OCI-LY7 (cell line): ENCODE measurements at regions not wholly inside any gene's neighbourhood (a gene's known extent, or its start where the extent isn't known, plus 50 kb on each side); places are given as distances from the start of the nearest gene placed in this dataset.

Experiments
- BruUV-seq: library from RNA; stranded (reverse); fragments of 400-500 nt; replicated peaks from 2 replicates; lab custom pipeline; 2021; lab: Mats Ljungman, UMichigan
- CTCF ChIA-PET: fragments of 300-600 bp; sonication (Branson Sonifier 250); formaldehyde crosslinking; loops from one replicate; lab custom pipeline; 2022; ENCODE audit warnings: antibody characterized with exemption; ENCODE audit not compliant: unreplicated experiment; lab: Charles Lee
- POLR2A ChIA-PET: fragments of 300-600 bp; sonication (Branson Sonifier 250); formaldehyde crosslinking; loops from one replicate; lab custom pipeline; 2022; ENCODE audit warnings: antibody characterized with exemption; lab: Charles Lee
- DNase-seq: peaks from one replicate; pipeline ENCODE4 v3.0.0-alpha.2; 2015; ENCODE audit warnings: low spot score
- H2AFZ ChIP-seq: fragments of 200-600 bp; sonication (generic), shearing (Covaris generic); 2 replicates; pipeline ENCODE4 v1.6.1; 2014; ENCODE audit warnings: mild to moderate bottlenecking, antibody characterized with exemption, low read length, moderate library complexity
- H3K27ac ChIP-seq: fragments of 200-600 bp; sonication (generic); 2 replicates; pipeline ENCODE4 v1.5.1; 2014; ENCODE audit warnings: mixed run types, low read depth, mild to moderate bottlenecking, moderate library complexity, low read length, inconsistent platforms; ENCODE audit not compliant: poor library complexity, severe bottlenecking
- H3K36me3 ChIP-seq: fragments of 200-600 bp; sonication (generic); 2 replicates; pipeline ENCODE4 v1.6.1; 2014; ENCODE audit warnings: mild to moderate bottlenecking, antibody characterized with exemption, low read length, moderate library complexity, mixed read lengths; ENCODE audit not compliant: insufficient read depth
- H3K4me1 ChIP-seq: fragments of 200-600 bp; sonication (generic); 2 replicates; pipeline ENCODE4 v1.5.1; 2014; ENCODE audit warnings: mild to moderate bottlenecking, low read length; ENCODE audit not compliant: insufficient read depth, poor library complexity, severe bottlenecking
- H3K4me2 ChIP-seq: fragments of 200-600 bp; sonication (generic); 2 replicates; pipeline ENCODE4 v1.6.1; 2014; ENCODE audit warnings: mild to moderate bottlenecking, low read length
- H3K4me3 ChIP-seq: fragments of 200-600 bp; sonication (generic); 2 replicates; pipeline ENCODE4 v1.5.1; 2014; ENCODE audit warnings: mild to moderate bottlenecking, low read depth, low read length; ENCODE audit not compliant: poor library complexity, severe bottlenecking
- H3K79me2 ChIP-seq: fragments of 200-600 bp; sonication (generic); 2 replicates; pipeline ENCODE4 v1.6.1; 2016; ENCODE audit warnings: low read depth, mild to moderate bottlenecking, low read length, moderate library complexity, mixed read lengths; ENCODE audit not compliant: insufficient read depth
- H3K9me2 ChIP-seq: fragments of 200-600 bp; sonication (generic); 2 replicates; pipeline ENCODE4 v1.6.1; 2016; ENCODE audit warnings: mild to moderate bottlenecking, low read length, mixed read lengths; ENCODE audit not compliant: insufficient read depth
- H3K9me3 ChIP-seq: fragments of 200-600 bp; sonication (generic); 2 replicates; pipeline ENCODE4 v1.6.1; 2014; ENCODE audit warnings: mild to moderate bottlenecking, mixed run types, low read length, mixed read lengths
- H4K20me1 ChIP-seq: fragments of 200-600 bp; sonication (generic); 2 replicates; pipeline ENCODE4 v1.6.1; 2014; ENCODE audit warnings: mild to moderate bottlenecking, antibody characterized with exemption, low read length, moderate library complexity, mixed read lengths; ENCODE audit not compliant: insufficient read depth
- CTCF ChIP-seq: fragments of 200-600 bp; sonication (generic); conservative IDR thresholded peaks from 2 replicates; pipeline ENCODE4 v1.5.1; 2014; ENCODE audit warnings: mild to moderate bottlenecking, antibody characterized with exemption, low read length, moderate library complexity, mixed read lengths
- EZH2phosphoT487 ChIP-seq: fragments of 200-600 bp; sonication (generic); IDR thresholded peaks from 2 replicates; pipeline ENCODE4 v1.6.1; 2018; ENCODE audit warnings: low read depth, borderline replicate concordance, mild to moderate bottlenecking, mixed run types, antibody characterized with exemption, low read length, moderate library complexity, mixed read lengths
- intact Hi-C: fragments of 100-400 bp; cut with micrococcal nuclease; formaldehyde crosslinking; loops from one replicate; pipeline ENCODE4 v1.10.0; 2022; ENCODE audit not compliant: unreplicated experiment

GRCh38 chr12:63394349-63394748 lies 243.3 kb upstream of the AVPR1A start:
- no peaks in the 10 kb centered on the region for H3K9me3 ChIP-seq
- no TSS peak for BruUV-seq
- CTCF ChIA-PET: no interaction called here
- DNase-seq: no peak
- H3K36me3 ChIP-seq: no peaks in the 10 kb centered on the region
- H4K20me1 ChIP-seq: no peaks in the 10 kb centered on the region
- no peak overlapping the region for H3K27ac ChIP-seq
- H3K79me2 ChIP-seq: no peaks in the 10 kb centered on the region
- no peak overlapping the region for H3K4me2 ChIP-seq
- no peaks in the 10 kb centered on the region for H3K9me2 ChIP-seq
- TF ChIP-seq EZH2phosphoT487 (no peak), CTCF (no peak)
- H3K4me3 ChIP-seq: no peak overlapping the region
- no peaks in the 10 kb centered on the region for H3K4me1 ChIP-seq
- H2AFZ ChIP-seq: no peak overlapping the region
- POLR2A ChIA-PET: no interaction called here
- intact Hi-C loops: no loop called here

- Histone ChIP-seq H3K9me3 (no peaks in the 10 kb centered on the region), H3K27ac (no peak overlapping the region), H3K4me2 (no peak overlapping the region), H3K9me2 (no peaks in the 10 kb centered on the region), H4K20me1 (no peaks in the 10 kb centered on the region), H3K4me3 (no peak overlapping the region), H3K4me1 (no peaks in the 10 kb centered on the region), H2AFZ (no peak overlapping the region), H3K36me3 (no peaks in the 10 kb centered on the region), H3K79me2 (no peaks in the 10 kb centered on the region)
- POLR2A ChIA-PET: interaction anchor here (0.6 to 0.8 kb wide), 2 partner anchors 9 to 52 kb away, joined by 3 read pairs; no protein-coding TSS in a partner anchor
- no TSS peak for BruUV-seq
- CTCF ChIA-PET: no interaction called here
- intact Hi-C loops: no loop called here
- TF ChIP-seq EZH2phosphoT487 (no peak), CTCF (no peak)
- DNase-seq: no peak
Observed at GRCh38 chr12:63389211-63389610, 238.2 kb upstream of the AVPR1A start.

DNA sequence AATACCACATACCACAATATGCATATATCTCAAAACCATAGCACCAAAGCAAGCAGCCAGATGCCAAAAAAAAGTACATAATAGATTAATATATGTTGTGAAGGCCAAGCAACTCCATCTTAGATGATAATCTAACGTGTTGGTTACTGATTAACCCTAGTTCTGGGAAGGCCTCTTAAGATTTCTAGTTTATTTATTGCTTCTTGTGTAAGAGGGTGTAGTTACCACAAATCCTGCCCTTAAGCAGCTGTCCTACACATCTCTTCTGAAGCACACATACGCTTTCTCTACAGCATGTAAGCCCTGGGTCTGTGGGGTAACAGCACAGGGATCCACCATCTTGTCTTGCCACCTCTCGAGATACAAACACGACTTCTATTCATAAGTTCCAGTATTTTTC lies 236.8 kb upstream of the AVPR1A start:
- Histone ChIP-seq H4K20me1 (no peaks in the 10 kb centered on the region), H3K9me3 (no peaks in the 10 kb centered on the region), H3K36me3 (no peaks in the 10 kb centered on the region), H2AFZ (no peak overlapping the region), H3K79me2 (no peaks in the 10 kb centered on the region), H3K4me2 (no peak overlapping the region), H3K27ac (no peak overlapping the region), H3K4me1 (no peaks in the 10 kb centered on the region), H3K4me3 (no peak overlapping the region), H3K9me2 (no peaks in the 10 kb centered on the region)
- POLR2A ChIA-PET: no interaction called here
- DNase-seq: no peak
- intact Hi-C loops: no loop called here
- CTCF ChIA-PET: no interaction called here
- TF ChIP-seq CTCF (no peak), EZH2phosphoT487 (no peak)
- no TSS peak for BruUV-seq
